ENCODE measurements at regions not wholly inside any gene's neighbourhood (a gene's known extent, or its start where the extent isn't known, plus 50 kb on each side); places are given as distances from the start of the nearest gene placed in this dataset.

- TF ChIP-seq CTCF (IDR thresholded peaks at IDR 0.05) (no peak), POLR2A (IDR thresholded peaks at IDR 0.05) (no peak)
Observed at GRCh38 chr5:92944337-92944736, 636.7 kb downstream of the NR2F1-AS1 start.
